H1 (cell line): ENCODE measurements at regions not wholly inside any gene's neighbourhood (a gene's known extent, or its start where the extent isn't known, plus 50 kb on each side); places are given as distances from the start of the nearest gene placed in this dataset.

Experiments
- CTCF ChIA-PET: fragments of 300-600 bp; sonication (Branson Sonifier 250); formaldehyde crosslinking; loops from one replicate; lab custom pipeline; 2021; ENCODE audit not compliant: partially characterized antibody; lab: Charles Lee
- POLR2A ChIA-PET: fragments of 300-600 bp; sonication (Branson Sonifier 250); formaldehyde crosslinking; loops from one replicate; lab custom pipeline; 2021; ENCODE audit warnings: inconsistent platforms; ENCODE audit not compliant: partially characterized antibody; lab: Charles Lee
- DNase-seq, 2 experiments: peaks; one replicate each; pipeline versions ENCODE4 v3.0.0 to v3.0.0-alpha.2; 2010 to 2022; ENCODE audit warnings: low spot score in 2 of 2, low read depth in 1 of 2, mixed read lengths in 1 of 2
- FAIRE-seq: peaks from 2 replicates; lab custom pipeline; 2011; peaks lifted over from hg19 to GRCh38; lab: Jason Lieb, UNC
- H2AFZ ChIP-seq: 2 replicates; pipeline ENCODE4 v1.8.1; 2012; ENCODE audit warnings: low read length, inconsistent platforms
- H2AK5ac ChIP-seq: 2 replicates; pipeline ENCODE4 v1.6.1; 2013; ENCODE audit warnings: low read depth, low read length
- H2BK120ac ChIP-seq: replicated peaks from 2 replicates; pipeline ENCODE3; 2013; ENCODE audit warnings: low read depth, low read length, inconsistent platforms
- H2BK12ac ChIP-seq: 2 replicates; pipeline ENCODE4 v1.6.1; 2013; ENCODE audit warnings: low read depth, low read length
- H2BK15ac ChIP-seq: 2 replicates; pipeline ENCODE4 v1.6.1; 2013; ENCODE audit warnings: low read length
- H2BK20ac ChIP-seq: 2 replicates; pipeline ENCODE4 v1.6.1; 2013; ENCODE audit warnings: low read length
- H2BK5ac ChIP-seq: 2 replicates; pipeline ENCODE4 v1.6.1; 2013; ENCODE audit warnings: low read depth, low read length
- H3K14ac ChIP-seq: 2 replicates; pipeline ENCODE4 v1.6.1; 2013; ENCODE audit warnings: inconsistent platforms; ENCODE audit not compliant: insufficient read length
- H3K18ac ChIP-seq: 2 replicates; pipeline ENCODE4 v1.6.1; 2013; ENCODE audit warnings: low read length; ENCODE audit errors: extremely low read depth
- H3K23ac ChIP-seq: 2 replicates; pipeline ENCODE4 v1.6.1; 2013; ENCODE audit warnings: inconsistent platforms; ENCODE audit not compliant: insufficient read length
- H3K23me2 ChIP-seq: 2 replicates; pipeline ENCODE4 v1.6.1; 2013; ENCODE audit warnings: low read depth, low read length
- H3K27ac ChIP-seq: 2 replicates; pipeline ENCODE4 v1.6.1; 2011; ENCODE audit warnings: low read depth, low read length, inconsistent platforms
- H3K27me3 ChIP-seq, 4 experiments: replicated peaks in 1 of 4; 1 replicate in 1 of 4; 2 replicates in 3 of 4; pipeline versions ENCODE4 v1.6.1 to v1.8.1; 2011 to 2013; ENCODE audit warnings: low read length in 3 of 4, mild to moderate bottlenecking in 3 of 4, inconsistent platforms in 2 of 4, mixed read lengths in 2 of 4, moderate library complexity in 1 of 4; ENCODE audit not compliant: control insufficient read depth in 3 of 4, insufficient read depth in 3 of 4; ENCODE audit errors: extremely low read depth in 1 of 4
- H3K36me3 ChIP-seq, 4 experiments: 2 replicates each; pipeline versions ENCODE4 v1.6.1 to v1.8.1; 2011 to 2013; ENCODE audit warnings: mild to moderate bottlenecking in 4 of 4, low read length in 3 of 4, moderate library complexity in 2 of 4, control low read depth in 1 of 4, inconsistent platforms in 1 of 4; ENCODE audit not compliant: insufficient read depth in 4 of 4, control insufficient read depth in 2 of 4
- H3K4ac ChIP-seq: replicated peaks from 2 replicates; pipeline ENCODE3; 2013; ENCODE audit warnings: low read length, low read depth, mixed read lengths, inconsistent platforms; ENCODE audit not compliant: insufficient read length
- H3K4me1 ChIP-seq, 4 experiments: replicated peaks in 1 of 4; 1 replicate in 1 of 4; 2 replicates in 3 of 4; pipeline versions ENCODE4 v1.6.1 to v1.8.1; 2011 to 2013; ENCODE audit warnings: low read length in 3 of 4, inconsistent platforms in 2 of 4, mixed read lengths in 1 of 4; ENCODE audit not compliant: insufficient read depth in 4 of 4, control insufficient read depth in 3 of 4
- H3K4me2 ChIP-seq, 2 experiments: 2 replicates each; pipeline versions ENCODE4 v1.6.1 to v1.8.1; 2011 to 2013; ENCODE audit warnings: low read depth in 2 of 2, low read length in 2 of 2, control low read depth in 1 of 2, inconsistent platforms in 1 of 2, mild to moderate bottlenecking in 1 of 2; ENCODE audit not compliant: insufficient read depth in 1 of 2
- H3K4me3 ChIP-seq, 4 experiments: fragments of 200-600, 300-600 bp in 1 of 4; sonication (generic), shearing (Covaris generic), sonication (Bioruptor Twin) in 1 of 4; 2 replicates each; pipeline versions ENCODE4 v1.5.1 to v1.8.1; 2011 to 2016; ENCODE audit warnings: low read length in 4 of 4, low read depth in 3 of 4, control low read depth in 2 of 4, inconsistent platforms in 2 of 4, mild to moderate bottlenecking in 2 of 4, mixed read lengths in 1 of 4, moderate library complexity in 1 of 4; ENCODE audit not compliant: insufficient read depth in 2 of 4; ENCODE audit errors: extremely low read depth in 1 of 4
- H3K56ac ChIP-seq: replicated peaks from 2 replicates; pipeline ENCODE3; 2013; ENCODE audit warnings: low read depth, mild to moderate bottlenecking, mixed read lengths, low read length, inconsistent platforms; ENCODE audit not compliant: insufficient read length
- H3K79me1 ChIP-seq: 2 replicates; pipeline ENCODE4 v1.6.1; 2013; ENCODE audit warnings: low read depth, low read length, control low read depth
- H3K79me2 ChIP-seq, 2 experiments: 2 replicates each; pipeline versions ENCODE4 v1.6.1 to v1.8.1; 2012 to 2013; ENCODE audit warnings: low read length in 2 of 2, mild to moderate bottlenecking in 2 of 2, inconsistent platforms in 1 of 2; ENCODE audit not compliant: insufficient read depth in 2 of 2, control insufficient read depth in 1 of 2
- H3K9ac ChIP-seq, 4 experiments: replicated peaks in 1 of 4; 1 replicate in 1 of 4; 2 replicates in 3 of 4; pipeline versions ENCODE4 v1.6.1 to v1.8.1; 2011 to 2013; ENCODE audit warnings: low read depth in 3 of 4, low read length in 3 of 4, control low read depth in 2 of 4, mild to moderate bottlenecking in 2 of 4, moderate library complexity in 2 of 4, inconsistent platforms in 1 of 4; ENCODE audit errors: extremely low read depth in 1 of 4
- H3K9me3 ChIP-seq, 2 experiments: 2 replicates each; pipeline versions ENCODE4 v1.6.1 to v1.8.1; 2012 to 2013; ENCODE audit warnings: mild to moderate bottlenecking in 2 of 2, moderate library complexity in 2 of 2, control low read depth in 1 of 2, inconsistent platforms in 1 of 2, low read depth in 1 of 2, low read length in 1 of 2, mixed read lengths in 1 of 2; ENCODE audit not compliant: insufficient read depth in 2 of 2
- H4K20me1 ChIP-seq, 2 experiments: replicated peaks in 1 of 2; 2 replicates each; pipeline versions ENCODE3 to v1.8.1; 2011 to 2013; ENCODE audit warnings: inconsistent platforms in 2 of 2, low read length in 2 of 2, mild to moderate bottlenecking in 1 of 2; ENCODE audit not compliant: insufficient read depth in 2 of 2, control insufficient read depth in 1 of 2
- H4K5ac ChIP-seq: 2 replicates; pipeline ENCODE4 v1.6.1; 2013; ENCODE audit warnings: low read length, low read depth, mixed read lengths, inconsistent platforms; ENCODE audit not compliant: insufficient read length
- H4K8ac ChIP-seq: 2 replicates; pipeline ENCODE4 v1.8.0; 2013; ENCODE audit warnings: mild to moderate bottlenecking, moderate library complexity, low read length, inconsistent platforms; ENCODE audit not compliant: insufficient read depth; ENCODE audit errors: extremely low read depth
- H4K91ac ChIP-seq: replicated peaks from 2 replicates; pipeline ENCODE3; 2013; ENCODE audit warnings: low read length, mixed read lengths, inconsistent platforms; ENCODE audit not compliant: insufficient read length
- ASH2L ChIP-seq: fragments of 200-600, 300-600 bp; sonication (generic); IDR thresholded peaks from one replicate; pipeline ENCODE4 v1.7.1; 2017; ENCODE audit warnings: low read length
- ATF2 ChIP-seq: IDR thresholded peaks from 2 replicates; pipeline ENCODE4 v1.6.1; 2012; ENCODE audit warnings: low read length, inconsistent platforms
- CTBP2 ChIP-seq: IDR thresholded peaks from 2 replicates; pipeline ENCODE4 v1.7.0; 2011; ENCODE audit warnings: borderline replicate concordance, mild to moderate bottlenecking, moderate library complexity, mixed read lengths, low read length; ENCODE audit not compliant: insufficient read depth, insufficient read length
- HDAC6 ChIP-seq: IDR thresholded peaks from one replicate; pipeline ENCODE4 v1.7.1; 2012; ENCODE audit warnings: low read depth, mild to moderate bottlenecking, inconsistent platforms, low read length, moderate library complexity
- KDM1A ChIP-seq: fragments of 200-600, 300-600 bp; sonication (generic); IDR thresholded peaks from 2 replicates; pipeline ENCODE4 v1.7.1; 2016; ENCODE audit warnings: mild to moderate bottlenecking, low read length, borderline replicate concordance
- KDM5A ChIP-seq: fragments of 200-600 bp; IDR thresholded peaks from 2 replicates; pipeline ENCODE4 v1.7.1; 2012; ENCODE audit warnings: mild to moderate bottlenecking, low read length, inconsistent platforms, mixed read lengths
- NRF1 ChIP-seq: IDR thresholded peaks from 2 replicates; pipeline ENCODE4 v1.6.1; 2011; ENCODE audit warnings: mild to moderate bottlenecking, low read depth, low read length, improper control_type of control experiment
- POLR2AphosphoS5 ChIP-seq: IDR thresholded peaks from 2 replicates; pipeline ENCODE4 v1.6.1; 2011; ENCODE audit warnings: low read depth, low read length
- POU5F1 ChIP-seq: IDR thresholded peaks from 2 replicates; pipeline ENCODE4 v1.6.1; 2011; ENCODE audit warnings: low read depth, mild to moderate bottlenecking, low read length, moderate library complexity
- YY1 ChIP-seq: IDR thresholded peaks from 2 replicates; pipeline ENCODE4 v1.6.1; 2011; ENCODE audit warnings: low read depth, mild to moderate bottlenecking, low read length
- TF ChIP-seq, protein P1 (sequence below), 3 experiments: IDR thresholded peaks; 1 replicate in 2 of 3; 2 replicates in 1 of 3; pipeline versions ENCODE4 v1.5.1 to v1.6.1; 2011; ENCODE audit warnings: low read length in 3 of 3, mild to moderate bottlenecking in 3 of 3, inconsistent platforms in 2 of 3, low read depth in 1 of 3, moderate library complexity in 1 of 3; ENCODE audit not compliant: insufficient read depth in 1 of 3; ENCODE audit errors: control extremely low read depth in 1 of 3

DNA sequence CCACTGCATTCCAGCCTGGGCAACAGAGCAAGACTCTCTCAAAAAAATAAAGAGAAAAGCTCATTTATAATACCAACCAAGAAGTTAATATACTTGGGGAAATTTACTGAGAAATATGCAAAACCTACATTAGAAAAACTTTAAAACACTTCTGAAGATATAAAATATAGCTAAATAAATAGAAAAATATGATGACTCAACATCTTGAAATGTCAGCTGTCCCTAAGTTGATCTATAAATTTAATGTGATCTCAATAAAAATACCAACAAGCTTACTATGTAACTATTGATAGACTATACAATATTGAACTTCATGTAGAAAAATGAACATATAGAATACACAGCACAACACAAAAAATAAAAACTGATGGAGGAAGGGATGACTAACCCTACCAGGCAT lies 87.5 kb upstream of the INTU start:
- Histone ChIP-seq H3K4ac (no peak overlapping the region), H3K79me2 (no peaks in the 10 kb centered on the region), H3K9ac (no peak overlapping the region), H3K56ac (no peak overlapping the region), H4K8ac (no peak overlapping the region), H3K4me3 (no peak overlapping the region), H2BK120ac (no peak overlapping the region)
- no peak for TF ChIP-seq ASH2L
- TF ChIP-seq KDM5A = no peak
- no peak for TF ChIP-seq HDAC6
- TF ChIP-seq POU5F1 = no peak
- TF ChIP-seq KDM1A = no peak
- TF ChIP-seq, protein P1, sequence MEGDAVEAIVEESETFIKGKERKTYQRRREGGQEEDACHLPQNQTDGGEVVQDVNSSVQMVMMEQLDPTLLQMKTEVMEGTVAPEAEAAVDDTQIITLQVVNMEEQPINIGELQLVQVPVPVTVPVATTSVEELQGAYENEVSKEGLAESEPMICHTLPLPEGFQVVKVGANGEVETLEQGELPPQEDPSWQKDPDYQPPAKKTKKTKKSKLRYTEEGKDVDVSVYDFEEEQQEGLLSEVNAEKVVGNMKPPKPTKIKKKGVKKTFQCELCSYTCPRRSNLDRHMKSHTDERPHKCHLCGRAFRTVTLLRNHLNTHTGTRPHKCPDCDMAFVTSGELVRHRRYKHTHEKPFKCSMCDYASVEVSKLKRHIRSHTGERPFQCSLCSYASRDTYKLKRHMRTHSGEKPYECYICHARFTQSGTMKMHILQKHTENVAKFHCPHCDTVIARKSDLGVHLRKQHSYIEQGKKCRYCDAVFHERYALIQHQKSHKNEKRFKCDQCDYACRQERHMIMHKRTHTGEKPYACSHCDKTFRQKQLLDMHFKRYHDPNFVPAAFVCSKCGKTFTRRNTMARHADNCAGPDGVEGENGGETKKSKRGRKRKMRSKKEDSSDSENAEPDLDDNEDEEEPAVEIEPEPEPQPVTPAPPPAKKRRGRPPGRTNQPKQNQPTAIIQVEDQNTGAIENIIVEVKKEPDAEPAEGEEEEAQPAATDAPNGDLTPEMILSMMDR (IDR thresholded peaks at IDR 0.05; ENCODE audit: control extremely low read depth in 1 of 3, insufficient read depth in 1 of 3, low read depth in 1 of 3, low read length in 3 of 3) = no peak
- no peak for TF ChIP-seq ATF2
- no peak for TF ChIP-seq YY1
- TF ChIP-seq CTBP2 = no peak
- TF ChIP-seq POLR2AphosphoS5 = no peak
- no peak for TF ChIP-seq NRF1
- TF ChIP-seq, all 59 proteins: peak for 0
- no peak for DNase-seq
- ChIA-PET CTCF (interaction anchor here (1.1 to 1.2 kb wide), 2 partner anchors 16 to 188 kb away, joined by 3 to 4 read pairs; no protein-coding TSS in a partner anchor), POLR2A (interaction anchor here (1.1 kb wide), 1 partner anchor 336 kb away, joined by 3 read pairs; no protein-coding TSS in a partner anchor)
- H3K23ac ChIP-seq = no peak overlapping the region
- no peak overlapping the region for H3K14ac ChIP-seq
- H2BK5ac ChIP-seq = no peak overlapping the region
- H3K9me3 ChIP-seq = no peaks in the 10 kb centered on the region; a peak in 2 of 4 replicates
- H2BK15ac ChIP-seq = no peak overlapping the region
- no peaks in the 10 kb centered on the region for H3K23me2 ChIP-seq
- H3K27me3 ChIP-seq = no peaks in the 10 kb centered on the region
- H2BK20ac ChIP-seq = no peak overlapping the region
- H2AFZ ChIP-seq = no peak overlapping the region
- no peak overlapping the region for H3K4me2 ChIP-seq
- no peak overlapping the region for H2BK12ac ChIP-seq
- H3K4me1 ChIP-seq = peaks cover 0 to 4% (median 1%) of the 10 kb centered on the region in 4 experiments; a peak in 3 of 7 replicates
- no peak overlapping the region for H2AK5ac ChIP-seq
- H4K20me1 ChIP-seq = no peaks in the 10 kb centered on the region
- no peak overlapping the region for H4K91ac ChIP-seq
- FAIRE-seq = no peak
- no peak overlapping the region for H4K5ac ChIP-seq
- H3K36me3 ChIP-seq = no peaks in the 10 kb centered on the region
- H3K79me1 ChIP-seq = no peaks in the 10 kb centered on the region
- no peak overlapping the region for H3K27ac ChIP-seq
- H3K18ac ChIP-seq = no peak overlapping the region
